Inflammatory macrophage treated with lipopolysaccharide for 1 hour (primary cell): ENCODE measurements at regions not wholly inside any gene's neighbourhood (a gene's known extent, or its start where the extent isn't known, plus 50 kb on each side); places are given as distances from the start of the nearest gene placed in this dataset.
A peak's percentile ranks its signal among the peaks of the same experiment; 100 is the strongest.

ENCODE experiments used
- DNase-seq, 2 donors: peaks; one replicate each; pipeline ENCODE4 v3.0.0-alpha.2; 2020 to 2022

- DNase-seq, result peak; percentile 71 to 78
Observed at GRCh38 chr7:155360495-155361345, 63.0 kb downstream of the INSIG1 start.

DNA sequence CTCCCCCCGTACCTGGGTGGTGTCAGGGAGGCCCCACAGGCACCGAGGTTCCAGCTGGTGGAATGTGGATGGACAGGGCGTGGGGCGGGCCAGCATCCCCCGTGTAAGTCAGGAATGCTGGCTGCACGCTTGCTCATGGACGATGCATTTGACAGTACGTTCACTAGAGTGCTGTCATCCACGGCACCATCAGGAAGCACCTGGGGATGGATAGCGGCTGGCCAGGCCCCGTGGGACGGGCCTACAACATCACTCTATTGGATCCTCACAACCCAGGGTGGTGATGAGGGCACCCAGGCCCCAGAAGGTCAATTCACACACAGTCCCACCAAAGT, 63.6 kb downstream of the INSIG1 start:
- no peak for DNase-seq

GRCh38 chr7:155361947-155362346, 64.3 kb downstream of the INSIG1 start:
- DNase-seq, result no peak

DNA sequence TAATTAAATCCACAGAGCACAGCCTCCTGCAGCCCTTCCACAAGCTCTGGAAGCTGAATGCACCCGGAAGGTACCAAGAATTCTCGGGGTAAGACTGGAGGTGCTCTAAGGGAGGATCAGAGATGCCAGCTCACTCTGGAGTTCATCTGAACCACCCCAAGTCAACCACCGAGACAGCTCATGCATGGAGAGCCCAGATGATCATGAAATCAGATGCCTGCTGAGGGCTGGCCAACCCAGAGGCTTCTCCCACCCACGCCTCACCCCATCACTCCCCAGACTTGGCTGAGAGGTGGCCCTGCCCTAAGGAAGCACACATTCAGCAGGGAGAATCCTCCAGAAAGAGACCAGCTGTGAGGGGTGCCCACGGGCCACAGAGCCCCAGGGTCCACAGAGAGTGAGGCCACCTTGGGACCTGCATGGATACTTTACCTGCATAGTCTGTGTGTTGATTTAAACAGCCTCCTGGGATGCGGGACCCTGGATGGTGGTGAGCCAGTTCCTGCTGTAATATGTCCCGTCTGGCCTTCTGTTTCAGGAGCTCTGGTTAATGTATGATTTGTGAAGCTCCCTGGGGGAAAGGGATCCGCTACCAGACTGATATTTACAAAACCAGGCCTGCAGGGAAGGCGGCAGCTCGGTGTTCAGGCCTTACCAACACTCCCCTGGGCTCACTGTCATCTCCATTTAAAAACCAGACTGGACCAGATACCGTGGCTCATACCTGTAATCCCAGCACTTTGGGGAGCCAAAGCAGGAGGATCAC, 64.9 kb downstream of the INSIG1 start:
- no peak for DNase-seq

DNA sequence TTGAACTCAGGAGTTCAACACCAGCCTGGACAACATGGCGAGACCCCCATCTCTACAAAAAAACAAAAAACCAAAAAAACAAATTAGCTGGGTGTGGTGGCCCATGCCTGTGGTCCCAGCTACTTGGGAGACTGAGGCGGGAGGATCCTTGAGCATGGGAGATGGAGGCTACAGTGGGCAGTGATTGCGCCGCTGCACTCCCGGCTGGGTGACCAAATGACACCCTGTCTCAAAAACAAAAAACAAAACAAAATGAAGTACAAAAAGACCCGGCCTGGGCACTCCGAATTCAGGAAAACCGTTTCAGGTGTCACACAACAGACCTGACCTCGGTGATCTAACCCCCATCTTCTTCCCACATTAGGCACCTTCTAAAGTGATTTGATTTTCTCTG, 65.5 kb downstream of the INSIG1 start:
- DNase-seq, result no peak

DNA sequence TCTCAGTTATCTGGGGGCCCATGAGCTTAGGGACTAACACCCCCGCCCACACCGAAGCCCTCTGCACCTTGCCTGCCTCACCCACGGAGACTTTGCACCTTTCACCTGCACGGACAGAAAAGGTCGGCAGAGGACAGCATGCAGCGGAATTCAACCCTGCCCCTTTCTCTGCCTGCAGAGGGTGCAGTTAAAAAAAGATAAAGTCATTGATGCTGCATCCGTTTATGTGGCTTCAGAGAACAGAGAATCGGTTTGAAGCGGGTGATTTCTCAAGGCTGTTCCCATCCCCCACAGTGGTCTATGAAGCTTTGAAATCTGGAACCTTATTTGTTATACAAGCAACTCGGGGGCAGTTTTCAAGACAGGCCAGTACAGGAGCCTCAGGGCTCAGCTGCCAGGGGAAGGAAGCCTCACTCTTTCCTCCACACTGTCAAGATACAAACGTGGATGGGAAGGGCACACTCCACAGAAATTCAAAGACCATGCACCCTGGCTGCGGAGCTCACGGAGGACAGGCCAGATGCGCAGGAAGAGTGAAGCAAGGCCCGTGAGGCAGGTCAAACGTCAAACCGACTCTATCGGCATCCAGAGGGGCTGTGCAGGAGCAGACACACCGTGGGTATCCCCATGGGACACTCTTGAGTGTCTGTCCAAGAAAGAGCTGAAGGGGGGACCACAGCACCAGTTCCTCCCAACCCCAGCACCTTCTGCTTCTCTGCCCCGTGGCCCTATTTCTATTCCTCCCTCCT, 66.3 kb downstream of the INSIG1 start:
- DNase-seq, result no peak

DNA sequence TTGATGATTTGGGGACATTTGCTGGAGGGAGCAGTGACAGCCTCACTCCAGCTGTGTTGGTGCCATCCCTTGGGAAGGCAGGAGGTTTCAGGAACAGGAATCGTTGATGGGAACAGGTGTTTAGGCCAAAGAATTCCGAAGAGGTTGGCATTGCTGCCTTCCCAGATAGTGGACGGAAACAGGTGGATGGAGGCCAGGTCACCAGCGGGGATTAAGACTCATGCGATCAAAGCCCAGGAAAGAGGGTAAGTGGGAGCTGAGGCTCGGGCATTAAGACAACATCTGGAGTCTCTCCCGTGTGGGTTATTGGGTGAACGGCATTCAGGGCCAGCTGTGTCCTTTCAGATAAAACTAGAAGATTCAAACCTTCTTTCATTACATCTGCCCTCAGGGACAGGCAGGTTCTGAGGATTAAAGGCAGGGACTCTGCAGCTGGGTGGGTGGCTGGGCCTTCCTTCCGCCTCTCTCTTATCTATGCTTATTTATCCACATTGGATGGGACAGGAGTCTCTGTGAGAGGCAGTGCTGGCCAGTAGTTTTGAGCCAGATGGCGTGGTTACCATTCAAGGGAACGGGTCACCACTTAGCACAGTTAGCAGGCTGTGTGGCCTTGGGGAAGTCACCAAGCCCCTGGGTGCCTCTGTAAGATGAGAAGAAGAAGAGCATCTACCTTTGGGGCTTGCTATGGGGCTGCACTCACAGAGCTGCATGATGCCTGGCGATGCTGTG, 67.6 kb downstream of the INSIG1 start:
- no peak for DNase-seq

- peak; percentile 42 to 67 for DNase-seq
Observed at GRCh38 chr7:155368894-155369600, 71.4 kb downstream of the INSIG1 start.

GRCh38 chr7:155369766-155370165, 72.1 kb downstream of the INSIG1 start:
- no peak for DNase-seq

- no peak for DNase-seq
Observed at GRCh38 chr7:155371331-155371883, 73.7 kb downstream of the INSIG1 start.

DNA sequence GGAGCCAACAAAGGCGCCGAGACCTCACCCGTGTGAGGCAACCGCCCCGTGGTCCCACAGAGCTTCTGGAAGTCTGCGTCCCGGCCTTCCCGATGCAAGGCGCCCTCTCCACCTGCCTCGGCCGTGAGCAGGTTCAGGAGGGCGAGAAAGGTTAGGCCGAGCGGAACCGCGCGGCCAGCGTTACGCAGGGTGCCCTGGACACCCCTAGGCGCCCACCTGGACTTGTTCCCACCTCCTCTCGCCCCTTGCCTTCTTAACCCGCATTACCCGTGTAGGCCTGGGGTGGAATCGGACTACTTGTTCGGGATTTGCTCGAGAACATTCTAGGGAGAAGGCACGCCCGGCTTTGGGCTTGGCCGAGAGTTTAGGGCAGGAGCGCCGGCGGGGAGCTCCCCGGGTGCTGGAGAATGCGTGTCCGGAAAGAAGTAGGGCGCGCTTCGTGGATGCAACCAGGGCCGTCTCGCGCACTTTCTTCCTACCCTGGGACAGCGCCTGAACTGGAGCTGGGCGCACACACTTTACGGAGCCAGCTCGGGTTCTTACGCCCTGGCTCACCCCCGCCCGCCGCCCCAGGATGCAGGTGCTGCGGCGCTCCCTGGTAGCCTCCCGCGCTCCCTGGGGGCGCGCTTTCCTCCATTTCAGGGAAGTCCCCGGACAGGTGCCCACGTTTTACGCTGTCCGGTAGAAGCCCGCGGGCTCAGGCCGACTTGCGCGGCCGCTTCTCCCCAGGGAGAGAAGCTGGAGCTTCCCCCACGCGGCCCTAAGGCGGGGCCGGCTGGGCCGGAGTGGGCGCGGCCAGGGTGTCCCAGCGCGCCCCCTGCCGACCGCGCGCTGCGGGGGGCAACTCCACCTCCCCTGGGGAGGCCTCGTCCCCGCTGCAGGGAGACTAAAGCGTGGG, 74.5 kb downstream of the INSIG1 start:
- DNase-seq, result peak; percentile 57 to 64

GRCh38 chr7:155372782-155373358, 75.2 kb downstream of the INSIG1 start:
- DNase-seq, result no peak

DNA sequence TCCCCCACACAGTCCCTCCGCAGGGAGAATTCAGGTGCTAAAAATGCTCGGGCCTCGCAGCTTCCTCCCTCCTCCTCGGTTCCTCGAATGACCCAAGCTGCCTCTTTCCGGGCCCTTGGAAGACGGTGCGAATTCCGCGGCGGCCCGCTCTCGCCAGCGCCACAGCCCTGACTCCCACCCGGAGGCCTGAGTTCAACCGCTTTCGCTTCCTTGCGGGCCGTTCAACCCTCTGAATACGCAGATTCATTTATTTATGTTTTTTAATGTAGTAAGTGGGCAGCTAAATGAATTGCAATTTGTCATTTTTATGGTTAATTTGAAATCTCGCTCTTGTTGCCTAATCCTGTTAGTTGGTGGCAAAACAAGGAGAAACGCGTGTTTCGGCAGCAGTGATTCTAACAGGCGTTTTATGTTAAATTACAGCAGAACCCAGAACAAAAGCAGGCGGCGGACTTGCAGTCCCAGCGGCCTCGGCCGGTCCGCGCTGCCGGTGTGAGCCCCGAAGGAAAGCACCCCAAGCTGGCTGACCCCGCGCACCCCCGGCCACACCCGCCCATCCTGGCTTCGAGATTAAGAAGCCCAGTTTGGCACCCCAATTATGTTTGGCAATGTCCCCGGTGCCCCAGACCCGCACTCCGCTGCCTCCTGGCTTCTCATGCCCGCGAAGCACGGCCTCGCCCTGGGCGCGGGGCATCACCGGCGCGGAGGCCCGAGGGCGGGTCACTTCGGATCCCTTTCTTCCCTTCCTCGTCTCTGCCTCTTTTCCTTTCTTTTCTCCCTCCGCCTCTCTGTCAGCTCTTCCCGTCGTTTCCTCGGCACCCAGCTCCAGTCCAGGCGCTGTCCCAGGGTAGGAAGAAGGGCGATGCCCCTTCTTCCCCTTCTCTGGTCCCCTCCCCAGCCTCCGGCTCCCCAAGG, 75.9 kb downstream of the INSIG1 start:
- no peak for DNase-seq

GRCh38 chr7:155374276-155375252, 76.9 kb downstream of the INSIG1 start:
- no peak for DNase-seq

DNA sequence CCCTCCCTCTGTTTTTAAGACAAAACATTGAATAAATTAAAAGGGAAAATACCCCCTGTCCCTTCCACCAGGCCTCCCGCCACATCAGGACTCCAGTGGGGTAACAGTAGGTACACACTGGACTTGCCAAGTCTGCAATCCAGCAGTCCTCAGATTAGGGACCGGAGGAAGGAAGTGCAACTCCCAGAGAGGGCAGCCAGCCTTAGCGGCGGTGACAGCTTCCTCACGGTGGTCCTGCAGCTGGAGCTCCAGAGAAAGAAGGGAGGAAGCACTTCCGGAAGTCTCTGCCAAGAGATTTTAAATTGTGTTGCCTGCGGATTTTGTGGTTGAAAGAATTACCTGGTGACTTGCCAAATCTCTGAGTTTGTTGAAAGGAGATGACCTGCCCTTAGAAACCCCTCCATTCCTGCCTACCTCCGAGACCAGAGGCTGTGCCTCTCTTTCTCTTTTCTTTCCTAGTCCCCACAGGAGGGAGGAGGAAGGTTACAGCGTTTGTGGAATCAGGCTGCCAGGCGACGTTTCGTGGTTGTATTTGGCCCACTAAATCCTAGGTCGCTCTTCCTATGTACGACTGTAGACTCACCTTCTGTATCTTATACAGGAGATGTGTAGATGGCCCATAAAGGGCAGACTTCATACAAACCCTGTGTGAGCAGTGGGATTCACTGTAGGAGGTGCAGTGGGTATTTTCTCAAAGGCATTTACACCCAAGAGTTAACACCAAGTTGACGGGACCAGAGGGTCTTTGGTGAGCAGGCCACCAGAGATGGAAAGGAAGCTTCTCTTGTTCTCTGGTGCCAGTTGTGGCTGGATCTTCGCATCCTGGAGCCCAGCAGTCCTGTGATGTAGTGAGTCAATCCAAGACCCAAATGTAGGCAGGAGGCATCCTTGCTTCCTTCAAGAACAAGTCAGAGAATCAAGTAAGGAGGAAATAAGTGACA, 77.9 kb downstream of the INSIG1 start:
- no peak for DNase-seq

GRCh38 chr7:155377071-155377837, 79.6 kb downstream of the INSIG1 start:
- peak in 1 of 2 donors; percentile 36 for DNase-seq
